K562 (cell line): ENCODE measurements at regions not wholly inside any gene's neighbourhood (a gene's known extent, or its start where the extent isn't known, plus 50 kb on each side); places are given as distances from the start of the nearest gene placed in this dataset.

Source experiments
- ATAC-seq: fragments of 200-7000 bp; cut with Tn5 transposase; 3 replicates; pipeline ENCODE4 v1.9.1; 2020; ENCODE audit warnings: moderate library complexity
- BruUV-seq: library from RNA; stranded (reverse); fragments of 400-500 nt; replicated peaks from 2 replicates; lab custom pipeline; 2021; lab: Mats Ljungman, UMichigan
- CTCF ChIA-PET: fragments of 300-600 bp; formaldehyde crosslinking; extraction: SDS; loops from one replicate; lab custom pipeline; 2021; ENCODE audit warnings: low intra/inter-chr PET ratio; lab: Yijun Ruan, JAX
- POLR2A ChIA-PET: fragments of 300-600, 350-650 bp; sonication (Branson Sonifier 250); formaldehyde crosslinking; extraction: SDS; loops from one replicate; lab custom pipeline; 2021; ENCODE audit warnings: antibody characterized with exemption, inconsistent platforms; lab: Yijun Ruan, JAX
- DNase-seq, 4 experiments: peaks; one replicate each; pipeline versions ENCODE4 v3.0.0 to v3.0.0-alpha.2; 2011 to 2018; ENCODE audit warnings: low spot score in 3 of 4, mixed read lengths in 3 of 4; ENCODE audit errors: extremely low read depth in 1 of 4
- FAIRE-seq: peaks from 2 replicates; lab custom pipeline; 2011; peaks lifted over from hg19 to GRCh38; lab: Jason Lieb, UNC
- H2AFZ ChIP-seq: 2 replicates; pipeline ENCODE4 v1.6.0; 2011; ENCODE audit warnings: low read depth, low read length, control low read depth, inconsistent platforms
- H3K27ac ChIP-seq: fragments of 200-600 bp; 3 replicates; pipeline ENCODE4 v1.8.0; 2011; ENCODE audit warnings: low read depth, mild to moderate bottlenecking, control low read depth, inconsistent platforms, low read length, moderate library complexity, mixed read lengths; ENCODE audit errors: extremely low read depth
- H3K27me3 ChIP-seq, 2 experiments: fragments of 300-600 bp in 1 of 2; 2 replicates in 1 of 2; 3 replicates in 1 of 2; pipeline versions ENCODE4 v1.6.0 to v1.8.0; 2011; ENCODE audit warnings: inconsistent platforms in 2 of 2, low read length in 2 of 2, mild to moderate bottlenecking in 1 of 2, mixed read lengths in 1 of 2, moderate library complexity in 1 of 2; ENCODE audit not compliant: control insufficient read depth in 2 of 2, insufficient read depth in 2 of 2
- H3K36me3 ChIP-seq: fragments of 300-600 bp; 3 replicates; pipeline ENCODE4 v1.8.0; 2011; ENCODE audit warnings: mild to moderate bottlenecking, low read length, inconsistent platforms; ENCODE audit not compliant: control insufficient read depth, insufficient read depth
- H3K4me1 ChIP-seq, 2 experiments: fragments of 200-600 bp in 1 of 2; replicated peaks in 1 of 2; 2 replicates in 1 of 2; 3 replicates in 1 of 2; pipeline versions ENCODE4 v1.5.1 to v1.8.0; 2011; ENCODE audit warnings: inconsistent platforms in 2 of 2, low read length in 2 of 2, mild to moderate bottlenecking in 1 of 2, mixed read lengths in 1 of 2, moderate library complexity in 1 of 2; ENCODE audit not compliant: control insufficient read depth in 2 of 2, insufficient read depth in 2 of 2
- H3K4me2 ChIP-seq: 2 replicates; pipeline ENCODE4 v1.6.1; 2011; ENCODE audit warnings: low read length, control low read depth, inconsistent platforms, mixed read lengths; ENCODE audit not compliant: insufficient read depth
- H3K4me3 ChIP-seq: fragments of 200-600 bp; sonication (generic), shearing (Covaris generic); 2 replicates; pipeline ENCODE4 v1.5.1; 2016; ENCODE audit warnings: control low read depth, inconsistent platforms
- H3K79me2 ChIP-seq: fragments of 200-600 bp; 3 replicates; pipeline ENCODE4 v1.8.0; 2011; ENCODE audit warnings: low read length, inconsistent platforms; ENCODE audit not compliant: control insufficient read depth, insufficient read depth
- H3K9ac ChIP-seq, 2 experiments: 2 replicates each; pipeline versions ENCODE4 v1.6.0 to v1.6.1; 2011; ENCODE audit warnings: low read depth in 2 of 2, low read length in 2 of 2, control low read depth in 1 of 2, inconsistent platforms in 1 of 2, mild to moderate bottlenecking in 1 of 2, mixed read lengths in 1 of 2; ENCODE audit not compliant: insufficient read depth in 1 of 2
- H3K9me1 ChIP-seq: one replicate; pipeline ENCODE4 v1.6.0; 2011; ENCODE audit warnings: inconsistent platforms, mild to moderate bottlenecking, low read length, moderate library complexity; ENCODE audit not compliant: control insufficient read depth, insufficient read depth
- H3K9me3 ChIP-seq: replicated peaks from 2 replicates; pipeline ENCODE4 v1.5.1; 2011; ENCODE audit warnings: low read depth, low read length, inconsistent platforms; ENCODE audit not compliant: control insufficient read depth, insufficient read depth
- H4K20me1 ChIP-seq: replicated peaks from 2 replicates; pipeline ENCODE4 v1.6.1; 2011; ENCODE audit warnings: low read length, inconsistent platforms, mixed read lengths; ENCODE audit not compliant: control insufficient read depth, insufficient read depth
- EWSR1 ChIP-seq: fragments of 450-650 bp; IDR thresholded peaks from 2 replicates; pipeline ENCODE4 v1.6.1; 2018; ENCODE audit warnings: borderline replicate concordance, mild to moderate bottlenecking, low read depth, moderate library complexity; ENCODE audit not compliant: partially characterized antibody
- FOXA3 ChIP-seq, 2 experiments: fragments of 450-650 bp in 1 of 2; sonication (generic) in 1 of 2; formaldehyde crosslinking; IDR thresholded peaks in 1 of 2; conservative IDR thresholded peaks in 1 of 2; 2 replicates each; pipeline versions ENCODE4 v1.4.0 to v1.8.0; 2020 to 2022; ENCODE audit warnings: mild to moderate bottlenecking in 2 of 2, missing genetic modification reagents in 1 of 2
- FOXK1 ChIP-seq: sonication (generic); formaldehyde crosslinking; IDR thresholded peaks from 2 replicates; pipeline ENCODE4 v1.8.0; 2022; ENCODE audit warnings: missing genetic modification reagents, mild to moderate bottlenecking, borderline replicate concordance
- HNRNPH1 ChIP-seq: fragments of 200-400 bp; formaldehyde crosslinking; optimal IDR thresholded peaks from 2 replicates; pipeline ENCODE3; 2017; ENCODE audit warnings: low read depth, mild to moderate bottlenecking, low read length, moderate library complexity
- NR0B1 ChIP-seq: fragments of 450-650 bp; IDR thresholded peaks from one replicate; pipeline ENCODE4 v1.6.1; 2018; ENCODE audit warnings: mild to moderate bottlenecking, moderate library complexity; ENCODE audit not compliant: partially characterized antibody
- ZNF347 ChIP-seq: fragments of 450-650 bp; formaldehyde crosslinking; IDR thresholded peaks from 2 replicates; pipeline ENCODE4 v1.4.0; 2020; ENCODE audit warnings: low read depth, mild to moderate bottlenecking, moderate library complexity
- WGBS: fragments of 100-300 bp; shearing (Covaris generic); methylation state at CpG from one replicate; pipeline ENCODE4 v1.1.6; 2016; ENCODE audit warnings: low coverage, mixed read lengths; ENCODE audit not compliant: insufficient coverage; ENCODE audit errors: missing lambda C conversion rate; 5-methylcytosine and 5-hydroxymethylcytosine counted together
- in situ Hi-C: fragments of 300-500 bp; cut with MboI; formaldehyde crosslinking; loops from 4 replicates; pipeline ENCODE4 v1.15.0; 2018; ENCODE audit warnings: inconsistent platforms, mixed read lengths
- intact Hi-C: fragments of 100-400 bp; cut with micrococcal nuclease; formaldehyde crosslinking; loops from 2 replicates; pipeline ENCODE4 v1.14.2; 2022
- TF ChIP-seq, protein P1 (sequence below): fragments of 200-800 bp; sonication (Bioruptor generic); IDR thresholded peaks from 2 replicates; pipeline ENCODE4 v1.6.1; 2017; ENCODE audit warnings: missing genetic modification characterization, missing compliant biosample characterization
- TF ChIP-seq, protein P2 (sequence below): fragments of 450-650 bp; IDR thresholded peaks from 2 replicates; pipeline ENCODE4 v1.6.1; 2014; ENCODE audit warnings: low read depth, mild to moderate bottlenecking, moderate library complexity, borderline replicate concordance
- TF ChIP-seq, protein P3 (sequence below): fragments of 250-450 bp; sonication (Bioruptor Pico); IDR thresholded peaks from 2 replicates; pipeline ENCODE4 v1.4.0; 2020; ENCODE audit warnings: mild to moderate bottlenecking, moderate library complexity

GRCh38 chr6:12527339-12527738, 189.2 kb upstream of the PHACTR1 start:
- ChIA-PET CTCF (no interaction called here), POLR2A (interaction anchor here (0.6 kb wide), 1 partner anchor 1788 kb away, joined by 3 read pairs; no protein-coding TSS in a partner anchor)
- Histone ChIP-seq H4K20me1 (no peaks in the 10 kb centered on the region), H3K27ac (no peak overlapping the region), H3K36me3 (no peaks in the 10 kb centered on the region), H3K9me3 (no peaks in the 10 kb centered on the region), H3K4me3 (no peak overlapping the region), H3K4me1 (no peaks in the 10 kb centered on the region), H3K27me3 (peaks cover 0 to 3% of the 10 kb centered on the region in 2 experiments; a peak in 1 of 5 replicates), H3K9me1 (no peaks in the 10 kb centered on the region), H3K79me2 (no peaks in the 10 kb centered on the region), H3K9ac (no peak overlapping the region), H2AFZ (no peak overlapping the region), H3K4me2 (no peak overlapping the region)
- no TSS peak for BruUV-seq
- no peak for FAIRE-seq
- ATAC-seq, result no peak
- no peak for DNase-seq
- WGBS, result 0% methylated on average over 2 of the region's 2 CpGs
- intact Hi-C loops, result no loop called here
- TF ChIP-seq FOXK1 (CRISPR knock-in tag) (no peak), FOXA3 (CRISPR knock-in tag; conservative IDR thresholded peaks at IDR 0.05 in 1 of 2, IDR thresholded peaks at IDR 0.05 in 1 of 2) (no peak), EWSR1 (no peak), NR0B1 (no peak), ZNF347 (CRISPR knock-in tag) (no peak), HNRNPH1 (no peak)
- TF ChIP-seq, protein P1, sequence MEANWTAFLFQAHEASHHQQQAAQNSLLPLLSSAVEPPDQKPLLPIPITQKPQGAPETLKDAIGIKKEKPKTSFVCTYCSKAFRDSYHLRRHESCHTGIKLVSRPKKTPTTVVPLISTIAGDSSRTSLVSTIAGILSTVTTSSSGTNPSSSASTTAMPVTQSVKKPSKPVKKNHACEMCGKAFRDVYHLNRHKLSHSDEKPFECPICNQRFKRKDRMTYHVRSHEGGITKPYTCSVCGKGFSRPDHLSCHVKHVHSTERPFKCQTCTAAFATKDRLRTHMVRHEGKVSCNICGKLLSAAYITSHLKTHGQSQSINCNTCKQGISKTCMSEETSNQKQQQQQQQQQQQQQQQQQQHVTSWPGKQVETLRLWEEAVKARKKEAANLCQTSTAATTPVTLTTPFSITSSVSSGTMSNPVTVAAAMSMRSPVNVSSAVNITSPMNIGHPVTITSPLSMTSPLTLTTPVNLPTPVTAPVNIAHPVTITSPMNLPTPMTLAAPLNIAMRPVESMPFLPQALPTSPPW (CRISPR knock-in tag), result no peak
- TF ChIP-seq, protein P2, sequence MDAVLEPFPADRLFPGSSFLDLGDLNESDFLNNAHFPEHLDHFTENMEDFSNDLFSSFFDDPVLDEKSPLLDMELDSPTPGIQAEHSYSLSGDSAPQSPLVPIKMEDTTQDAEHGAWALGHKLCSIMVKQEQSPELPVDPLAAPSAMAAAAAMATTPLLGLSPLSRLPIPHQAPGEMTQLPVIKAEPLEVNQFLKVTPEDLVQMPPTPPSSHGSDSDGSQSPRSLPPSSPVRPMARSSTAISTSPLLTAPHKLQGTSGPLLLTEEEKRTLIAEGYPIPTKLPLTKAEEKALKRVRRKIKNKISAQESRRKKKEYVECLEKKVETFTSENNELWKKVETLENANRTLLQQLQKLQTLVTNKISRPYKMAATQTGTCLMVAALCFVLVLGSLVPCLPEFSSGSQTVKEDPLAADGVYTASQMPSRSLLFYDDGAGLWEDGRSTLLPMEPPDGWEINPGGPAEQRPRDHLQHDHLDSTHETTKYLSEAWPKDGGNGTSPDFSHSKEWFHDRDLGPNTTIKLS, result no peak
- TF ChIP-seq, protein P3, sequence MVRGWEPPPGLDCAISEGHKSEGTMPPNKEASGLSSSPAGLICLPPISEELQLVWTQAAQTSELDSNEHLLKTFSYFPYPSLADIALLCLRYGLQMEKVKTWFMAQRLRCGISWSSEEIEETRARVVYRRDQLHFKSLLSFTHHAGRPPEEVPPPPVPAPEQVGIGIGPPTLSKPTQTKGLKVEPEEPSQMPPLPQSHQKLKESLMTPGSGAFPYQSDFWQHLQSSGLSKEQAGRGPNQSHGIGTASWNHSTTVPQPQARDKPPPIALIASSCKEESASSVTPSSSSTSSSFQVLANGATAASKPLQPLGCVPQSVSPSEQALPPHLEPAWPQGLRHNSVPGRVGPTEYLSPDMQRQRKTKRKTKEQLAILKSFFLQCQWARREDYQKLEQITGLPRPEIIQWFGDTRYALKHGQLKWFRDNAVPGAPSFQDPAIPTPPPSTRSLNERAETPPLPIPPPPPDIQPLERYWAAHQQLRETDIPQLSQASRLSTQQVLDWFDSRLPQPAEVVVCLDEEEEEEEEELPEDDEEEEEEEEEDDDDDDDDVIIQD (CRISPR knock-in tag), result no peak
- in situ Hi-C loops, result no loop called here
